NCI-H1417 treated with DMSO at 0.1 percent for 48 hours (cell line): ENCODE measurements at regions not wholly inside any gene's neighbourhood (a gene's known extent, or its start where the extent isn't known, plus 50 kb on each side); places are given as distances from the start of the nearest gene placed in this dataset.
"Not testable (repeated sequence)": the region's sequence is repeated elsewhere in the genome, so short reads cannot be mapped to it uniquely, and the experiment has no call there.

ENCODE experiments used
- DNase-seq: peaks from one replicate; lab custom pipeline; 2025; lab: John Stamatoyannopoulos, UW

GRCh38 chr12:75674393-75674792 is 163.0 kb upstream of the KRR1 start:
- DNase-seq = no peak

GRCh38 chr12:75672200-75672599 is 160.8 kb upstream of the KRR1 start:
- DNase-seq = no peak

GRCh38 chr12:75670216-75670615 is 158.8 kb upstream of the KRR1 start:
- no peak for DNase-seq

- DNase-seq = no peak
These were observed 155.5 kb upstream of the KRR1 start for GRCh38 chr12:75666939-75667334.

GRCh38 chr12:75666126-75666938 is 154.9 kb upstream of the KRR1 start:
- no peak for DNase-seq

- DNase-seq = no peak
These were observed 153.8 kb upstream of the KRR1 start for GRCh38 chr12:75665216-75665615.

GRCh38 chr12:75662511-75663159 is 151.2 kb upstream of the KRR1 start:
- DNase-seq = no peak

GRCh38 chr12:75661908-75662307 is 150.5 kb upstream of the KRR1 start:
- no peak for DNase-seq

- no peak for DNase-seq
These were observed 149.5 kb upstream of the KRR1 start for GRCh38 chr12:75660805-75661404.

- no peak for DNase-seq
These were observed 148.7 kb upstream of the KRR1 start for GRCh38 chr12:75660107-75660530.

- DNase-seq = no peak
These were observed 147.8 kb upstream of the KRR1 start for GRCh38 chr12:75658901-75659823.

GRCh38 chr12:75658286-75658685 is 146.9 kb upstream of the KRR1 start:
- DNase-seq = no peak

GRCh38 chr12:75657831-75658230 is 146.4 kb upstream of the KRR1 start:
- DNase-seq = no peak

GRCh38 chr12:75657354-75657753 is 145.9 kb upstream of the KRR1 start:
- DNase-seq = not testable (repeated sequence)

- DNase-seq = no peak
These were observed 145.2 kb upstream of the KRR1 start for GRCh38 chr12:75656648-75657047.

GRCh38 chr12:75656210-75656609 is 144.8 kb upstream of the KRR1 start:
- no peak for DNase-seq

GRCh38 chr12:75655315-75655806 is 144.0 kb upstream of the KRR1 start:
- no peak for DNase-seq

GRCh38 chr12:75651342-75651695 is 139.9 kb upstream of the KRR1 start:
- no peak for DNase-seq

- no peak for DNase-seq
These were observed 139.4 kb upstream of the KRR1 start for GRCh38 chr12:75650595-75651341.

- DNase-seq = no peak
These were observed 138.7 kb upstream of the KRR1 start for GRCh38 chr12:75650100-75650499.

- no peak for DNase-seq
These were observed 137.4 kb upstream of the KRR1 start for GRCh38 chr12:75648856-75649255.
